ENCODE measurements at regions not wholly inside any gene's neighbourhood (a gene's known extent, or its start where the extent isn't known, plus 50 kb on each side); places are given as distances from the start of the nearest gene placed in this dataset.
"Not testable (repeated sequence)": the region's sequence is repeated elsewhere in the genome, so short reads cannot be mapped to it uniquely, and the experiment has no call there.

GRCh38 chr14:19052977-19053376, 85.7 kb downstream of the POTEM start:
- DNase-seq (ENCODE audit: extremely low read depth, low read depth) = not testable (repeated sequence)

GRCh38 chr14:19053426-19054050, 86.3 kb downstream of the POTEM start:
- DNase-seq (ENCODE audit: extremely low read depth, low read depth) = not testable (repeated sequence)

- not testable (repeated sequence) for DNase-seq (ENCODE audit: extremely low read depth, low read depth)
These were observed 87.0 kb downstream of the POTEM start for GRCh38 chr14:19054108-19054721.

GRCh38 chr14:19054934-19055333, 87.7 kb downstream of the POTEM start:
- not testable (repeated sequence) for DNase-seq (ENCODE audit: extremely low read depth, low read depth)

GRCh38 chr14:19059066-19059465, 91.8 kb downstream of the POTEM start:
- not testable (repeated sequence) for DNase-seq (ENCODE audit: extremely low read depth, low read depth)

- DNase-seq (ENCODE audit: extremely low read depth, low read depth) = not testable (repeated sequence)
These were observed 94.6 kb downstream of the POTEM start for GRCh38 chr14:19061689-19062450.

GRCh38 chr14:19068957-19069356, 101.7 kb downstream of the POTEM start:
- not testable (repeated sequence) for DNase-seq (ENCODE audit: extremely low read depth, low read depth)

GRCh38 chr14:19072518-19072917, 105.3 kb downstream of the POTEM start:
- not testable (repeated sequence) for DNase-seq (ENCODE audit: extremely low read depth, low read depth)

- not testable (repeated sequence) for DNase-seq (ENCODE audit: extremely low read depth, low read depth)
These were observed 121.4 kb downstream of the POTEM start for GRCh38 chr14:19088632-19089031.

- DNase-seq (ENCODE audit: extremely low read depth, low read depth) = not testable (repeated sequence)
These were observed 126.0 kb downstream of the POTEM start for GRCh38 chr14:19093227-19093626.

- not testable (repeated sequence) for DNase-seq (ENCODE audit: extremely low read depth, low read depth)
These were observed 127.5 kb downstream of the POTEM start for GRCh38 chr14:19094731-19095130.

GRCh38 chr14:19095167-19095566, 127.9 kb downstream of the POTEM start:
- DNase-seq (ENCODE audit: extremely low read depth, low read depth) = not testable (repeated sequence)

- not testable (repeated sequence) for DNase-seq (ENCODE audit: extremely low read depth, low read depth)
These were observed 129.2 kb downstream of the POTEM start for GRCh38 chr14:19096467-19096866.

GRCh38 chr14:19096876-19097275, 129.6 kb downstream of the POTEM start:
- DNase-seq (ENCODE audit: extremely low read depth, low read depth) = not testable (repeated sequence)

- not testable (repeated sequence) for DNase-seq (ENCODE audit: extremely low read depth, low read depth)
These were observed 130.1 kb downstream of the POTEM start for GRCh38 chr14:19097306-19097705.

GRCh38 chr14:19097750-19098149, 130.5 kb downstream of the POTEM start:
- DNase-seq (ENCODE audit: extremely low read depth, low read depth) = not testable (repeated sequence)

- not testable (repeated sequence) for DNase-seq (ENCODE audit: extremely low read depth, low read depth)
These were observed 131.0 kb downstream of the POTEM start for GRCh38 chr14:19098230-19098629.

- not testable (repeated sequence) for DNase-seq (ENCODE audit: extremely low read depth, low read depth)
These were observed 131.5 kb downstream of the POTEM start for GRCh38 chr14:19098732-19099131.

- DNase-seq (ENCODE audit: extremely low read depth, low read depth) = not testable (repeated sequence)
These were observed 132.1 kb downstream of the POTEM start for GRCh38 chr14:19099336-19099735.

- not testable (repeated sequence) for DNase-seq (ENCODE audit: extremely low read depth, low read depth)
These were observed 132.7 kb downstream of the POTEM start for GRCh38 chr14:19099939-19100338.

- not testable (repeated sequence) for DNase-seq (ENCODE audit: extremely low read depth, low read depth)
These were observed 138.3 kb downstream of the POTEM start for GRCh38 chr14:19105551-19105950.

Measured in NCI-H460 (cell line).